Uterus (tissue), 3 donors: ENCODE measurements at regions not wholly inside any gene's neighbourhood (a gene's known extent, or its start where the extent isn't known, plus 50 kb on each side); places are given as distances from the start of the nearest gene placed in this dataset.

Experiments used
- DNase-seq, 2 donors: peaks; one replicate each; pipeline ENCODE4 v3.0.0-alpha.2; 2019 to 2020
- H3K27ac ChIP-seq, 2 donors: fragments of 200-600 bp; sonication (generic); 1 replicate in 1 of 2; 2 replicates in 1 of 2; pipeline ENCODE4 v1.5.1; 2016 to 2018
- H3K27me3 ChIP-seq, 2 donors: fragments of 200-600 bp; sonication (generic); one replicate each; pipeline ENCODE4 v1.5.1; 2018 to 2019; ENCODE audit warnings: control low read depth in 1 of 2
- H3K36me3 ChIP-seq, 2 donors: fragments of 200-600 bp; sonication (generic); one replicate each; pipeline ENCODE4 v1.5.1; 2019; ENCODE audit warnings: control low read depth in 1 of 2
- H3K4me1 ChIP-seq, 2 donors: fragments of 200-600 bp; sonication (generic); one replicate each; pipeline ENCODE4 v1.5.1; 2018 to 2019; ENCODE audit warnings: control low read depth in 1 of 2
- H3K4me3 ChIP-seq, 2 donors: fragments of 200-600 bp; sonication (generic); 1 replicate in 1 of 2; 2 replicates in 1 of 2; pipeline ENCODE4 v1.5.1; 2018 to 2019; ENCODE audit warnings: mild to moderate bottlenecking in 1 of 2
- H3K9me3 ChIP-seq, 2 donors: fragments of 200-600 bp; sonication (generic); one replicate each; pipeline ENCODE4 v1.5.1; 2019; ENCODE audit warnings: control low read depth in 1 of 2
- CTCF ChIP-seq, 4 experiments: fragments of 200-600 bp in 2 of 4; fragments of 450-650 bp in 2 of 4; sonication (generic) in 2 of 4; IDR thresholded peaks; one replicate each; pipeline ENCODE4 v1.5.1; 2016 to 2019; ENCODE audit warnings: antibody characterized with exemption in 4 of 4, mild to moderate bottlenecking in 2 of 4, moderate library complexity in 1 of 4
- POLR2A ChIP-seq, 2 donors: fragments of 450-650 bp; IDR thresholded peaks; one replicate each; pipeline ENCODE4 v1.6.1; 2016; ENCODE audit warnings: antibody characterized with exemption in 2 of 2, mild to moderate bottlenecking in 1 of 2, moderate library complexity in 1 of 2
- intact Hi-C: fragments of 100-400 bp; cut with DNase I; formaldehyde crosslinking; loops from one replicate; pipeline ENCODE4 v1.15.1; 2023; ENCODE audit warnings: low total_unique reads
- donor health status: DM: yes; HTN: yes; CAD: no.

GRCh38 chr11:24225501-24225900 is 271.4 kb upstream of the LUZP2 start:
- Histone ChIP-seq H3K4me1 (no peaks in the 10 kb centered on the region), H3K9me3 (no peaks in the 10 kb centered on the region), H3K4me3 (no peak overlapping the region), H3K27me3 (no peaks in the 10 kb centered on the region), H3K36me3 (no peaks in the 10 kb centered on the region), H3K27ac (no peak overlapping the region)
- intact Hi-C loops, result no loop called here
- no peak for TF ChIP-seq POLR2A (IDR thresholded peaks at IDR 0.05)
- no peak for TF ChIP-seq CTCF (IDR thresholded peaks at IDR 0.05)
- DNase-seq, result no peak

DNA sequence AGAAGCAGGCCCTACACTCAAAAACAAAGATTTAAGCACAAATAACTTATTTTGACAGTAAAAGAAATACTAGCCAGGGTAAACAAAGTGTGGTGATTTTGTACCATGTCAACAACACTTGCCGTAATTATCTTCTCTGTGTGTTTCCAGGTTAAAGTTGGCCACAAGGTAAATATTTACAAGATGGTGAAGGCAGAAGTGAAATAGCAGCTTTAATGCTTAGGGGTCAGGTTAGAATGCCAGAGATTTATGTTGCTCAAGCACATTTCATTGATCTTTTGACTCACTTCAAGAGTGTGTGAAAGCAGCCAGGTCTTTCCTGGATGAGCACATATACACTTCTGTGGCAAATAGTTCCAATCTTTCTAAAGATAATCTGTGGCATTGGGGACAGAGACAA is 270.2 kb upstream of the LUZP2 start:
- H3K9me3 ChIP-seq, result no peaks in the 10 kb centered on the region
- H3K27ac ChIP-seq, result no peak overlapping the region
- TF ChIP-seq POLR2A (IDR thresholded peaks at IDR 0.05) (no peak), CTCF (IDR thresholded peaks at IDR 0.05) (no peak)
- no peak overlapping the region for H3K4me3 ChIP-seq
- H3K27me3 ChIP-seq, result no peaks in the 10 kb centered on the region
- no peaks in the 10 kb centered on the region for H3K4me1 ChIP-seq
- H3K36me3 ChIP-seq, result no peaks in the 10 kb centered on the region
- intact Hi-C loops, result no loop called here
- DNase-seq, result no peak

DNA sequence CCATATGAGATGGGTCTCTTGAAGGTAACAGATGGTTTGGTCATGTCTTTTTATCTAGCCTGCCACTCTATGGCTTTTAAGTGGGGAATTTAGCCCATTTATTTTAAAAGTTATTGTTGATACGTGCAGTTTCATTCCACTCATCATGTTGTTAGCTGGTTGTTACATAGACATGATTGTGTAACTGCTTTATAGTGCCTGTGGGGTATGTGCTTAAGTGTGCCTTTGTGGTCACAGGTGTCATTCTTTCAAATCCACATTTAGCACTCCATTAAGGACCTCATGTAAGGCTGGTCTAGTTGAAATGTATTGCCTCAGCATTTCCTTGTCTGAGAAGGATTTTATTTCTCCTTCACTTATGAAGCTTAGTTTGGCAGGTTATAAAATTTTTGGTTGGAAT is 263.8 kb upstream of the LUZP2 start:
- no peak for DNase-seq
- intact Hi-C loops, result no loop called here

GRCh38 chr11:24234822-24235508 is 261.9 kb upstream of the LUZP2 start:
- Histone ChIP-seq H3K4me3 (no peak overlapping the region), H3K27me3 (no peaks in the 10 kb centered on the region), H3K36me3 (no peaks in the 10 kb centered on the region), H3K27ac (no peak overlapping the region), H3K4me1 (no peaks in the 10 kb centered on the region), H3K9me3 (no peaks in the 10 kb centered on the region)
- intact Hi-C loops, result no loop called here
- no peak for TF ChIP-seq CTCF (IDR thresholded peaks at IDR 0.05)
- no peak for TF ChIP-seq POLR2A (IDR thresholded peaks at IDR 0.05)
- no peak for DNase-seq

More for the DNA sequence above, 263.8 kb upstream of the LUZP2 start:
- H3K27ac ChIP-seq, result no peak overlapping the region
- H3K36me3 ChIP-seq, result no peaks in the 10 kb centered on the region
- H3K4me3 ChIP-seq, result no peak overlapping the region
- no peak for TF ChIP-seq CTCF (IDR thresholded peaks at IDR 0.05)
- no peaks in the 10 kb centered on the region for H3K27me3 ChIP-seq
- no peaks in the 10 kb centered on the region for H3K4me1 ChIP-seq
- H3K9me3 ChIP-seq, result no peaks in the 10 kb centered on the region

DNA sequence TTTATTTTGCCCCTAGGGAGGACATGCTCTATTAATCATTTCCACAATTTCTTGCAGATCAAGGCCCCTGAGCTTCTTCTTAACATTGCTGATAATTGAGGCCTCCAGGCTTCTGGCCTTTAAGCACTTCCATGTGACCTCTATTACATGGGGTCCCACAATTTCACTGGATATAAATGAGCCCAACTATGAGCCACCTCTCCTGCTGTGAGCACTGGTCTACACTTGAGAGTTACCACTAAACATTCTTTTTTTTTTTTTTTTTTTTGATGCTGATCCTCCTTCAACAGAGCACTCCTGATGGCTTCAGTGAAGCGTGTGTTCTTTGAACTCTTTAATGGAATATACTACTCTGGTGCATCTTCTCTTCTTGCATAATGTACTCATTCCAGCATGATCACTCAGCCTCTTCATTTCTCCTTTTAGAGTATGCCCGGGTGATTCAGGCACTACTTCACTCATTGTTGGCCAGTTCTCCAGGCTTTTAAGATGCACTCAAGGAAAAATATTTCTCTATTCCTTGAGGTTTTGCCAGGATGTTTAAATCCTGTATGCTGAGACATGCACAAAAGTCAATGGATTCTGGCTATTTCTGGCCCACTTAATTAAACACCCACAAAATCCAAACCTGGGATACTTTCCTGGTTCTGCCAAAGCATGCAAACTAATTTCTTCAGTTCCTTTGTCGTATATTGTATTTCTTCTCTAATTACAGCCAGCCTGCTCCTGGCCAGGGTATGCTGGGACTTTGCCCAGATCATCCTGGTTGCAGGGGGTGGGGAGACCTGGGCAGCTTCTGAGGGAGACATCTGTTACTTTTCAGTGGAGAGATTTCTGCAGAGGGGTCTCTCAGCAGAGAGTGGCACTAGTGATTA is 257.8 kb upstream of the LUZP2 start:
- Histone ChIP-seq H3K9me3 (no peaks in the 10 kb centered on the region), H3K27ac (no peak overlapping the region), H3K4me1 (no peaks in the 10 kb centered on the region), H3K36me3 (no peaks in the 10 kb centered on the region), H3K27me3 (no peaks in the 10 kb centered on the region), H3K4me3 (no peak overlapping the region)
- DNase-seq, result no peak
- intact Hi-C loops, result no loop called here
- TF ChIP-seq POLR2A (IDR thresholded peaks at IDR 0.05) (no peak), CTCF (IDR thresholded peaks at IDR 0.05) (no peak)
